SU-DHL-6 (cell line): ENCODE measurements at regions not wholly inside any gene's neighbourhood (a gene's known extent, or its start where the extent isn't known, plus 50 kb on each side); places are given as distances from the start of the nearest gene placed in this dataset.

Experiments
- EZH2phosphoT487 ChIP-seq: fragments of 200-600 bp; sonication (generic), shearing (Covaris generic); conservative IDR thresholded peaks from 2 replicates; pipeline ENCODE4 v1.6.1; 2018; ENCODE audit warnings: mild to moderate bottlenecking, antibody characterized with exemption, low read length, moderate library complexity, mixed read lengths
- TF ChIP-seq, protein P1 (sequence below): fragments of 200-600 bp; sonication (generic); IDR thresholded peaks from one replicate; pipeline ENCODE4 v1.5.1; 2017; ENCODE audit warnings: antibody characterized with exemption, mild to moderate bottlenecking, low read length, moderate library complexity; ENCODE audit not compliant: insufficient read depth, poor library complexity, severe bottlenecking

DNA sequence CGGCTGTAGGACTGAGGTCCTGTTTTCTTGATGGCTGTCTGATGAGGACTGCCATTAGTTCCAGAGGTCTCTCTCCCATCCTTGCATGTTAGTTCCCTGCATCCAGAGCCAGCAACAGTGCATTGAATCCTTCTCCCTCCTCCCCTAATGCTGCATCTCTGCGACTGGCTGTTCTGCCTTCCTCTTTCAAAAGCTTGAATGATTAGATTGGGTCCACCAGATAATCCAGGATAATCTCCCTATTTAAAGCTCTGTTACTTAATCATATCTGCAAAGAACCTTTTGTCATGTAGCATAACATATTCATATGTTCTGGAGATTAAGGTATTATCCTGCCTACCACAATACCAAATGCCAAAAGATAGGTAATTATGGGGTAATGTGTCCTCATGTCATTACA lies 377.5 kb downstream of the GPATCH2 start:
- TF ChIP-seq EZH2phosphoT487, result no peak
- TF ChIP-seq, protein P1, sequence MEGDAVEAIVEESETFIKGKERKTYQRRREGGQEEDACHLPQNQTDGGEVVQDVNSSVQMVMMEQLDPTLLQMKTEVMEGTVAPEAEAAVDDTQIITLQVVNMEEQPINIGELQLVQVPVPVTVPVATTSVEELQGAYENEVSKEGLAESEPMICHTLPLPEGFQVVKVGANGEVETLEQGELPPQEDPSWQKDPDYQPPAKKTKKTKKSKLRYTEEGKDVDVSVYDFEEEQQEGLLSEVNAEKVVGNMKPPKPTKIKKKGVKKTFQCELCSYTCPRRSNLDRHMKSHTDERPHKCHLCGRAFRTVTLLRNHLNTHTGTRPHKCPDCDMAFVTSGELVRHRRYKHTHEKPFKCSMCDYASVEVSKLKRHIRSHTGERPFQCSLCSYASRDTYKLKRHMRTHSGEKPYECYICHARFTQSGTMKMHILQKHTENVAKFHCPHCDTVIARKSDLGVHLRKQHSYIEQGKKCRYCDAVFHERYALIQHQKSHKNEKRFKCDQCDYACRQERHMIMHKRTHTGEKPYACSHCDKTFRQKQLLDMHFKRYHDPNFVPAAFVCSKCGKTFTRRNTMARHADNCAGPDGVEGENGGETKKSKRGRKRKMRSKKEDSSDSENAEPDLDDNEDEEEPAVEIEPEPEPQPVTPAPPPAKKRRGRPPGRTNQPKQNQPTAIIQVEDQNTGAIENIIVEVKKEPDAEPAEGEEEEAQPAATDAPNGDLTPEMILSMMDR, result no peak
